ACHN (cell line): ENCODE measurements at regions not wholly inside any gene's neighbourhood (a gene's known extent, or its start where the extent isn't known, plus 50 kb on each side); places are given as distances from the start of the nearest gene placed in this dataset.

Experiments
- DNase-seq: peaks from one replicate; pipeline ENCODE4 v3.0.0-alpha.2; 2015
- in situ Hi-C: cut with HindIII; loops from 2 replicates; pipeline ENCODE4 v1.10.0; 2017; ENCODE audit warnings: low sequenced_read_pairs, low pct_ligation_motif_present, low pct_unique_long_range_greater_than_20kb

GRCh38 chr5:112640546-112640945, 97.1 kb upstream of the APC start:
- DNase-seq, result no peak
- in situ Hi-C loops, result no loop called here

GRCh38 chr5:112641515-112642110, 96.1 kb upstream of the APC start:
- no peak for DNase-seq
- in situ Hi-C loops, result no loop called here

DNA sequence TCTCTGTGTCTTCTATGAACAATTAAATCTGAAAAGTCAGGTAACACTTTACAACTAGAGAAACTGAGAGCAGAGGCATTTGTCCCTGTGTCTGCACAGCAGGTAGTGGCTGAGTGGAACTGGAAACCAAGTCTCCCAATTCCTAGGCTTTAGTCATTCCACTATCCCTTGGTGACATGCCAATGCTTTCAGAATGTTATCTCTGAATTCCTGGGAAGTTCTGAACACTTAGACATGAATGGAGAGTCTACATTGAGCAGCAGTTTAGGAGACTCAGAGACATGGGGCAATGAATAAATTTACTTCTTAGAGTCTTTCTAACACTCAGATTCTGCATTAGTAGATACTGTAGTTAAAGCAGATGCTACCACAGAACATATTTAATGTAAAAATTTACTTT, 94.8 kb upstream of the APC start:
- in situ Hi-C loops, result no loop called here
- no peak for DNase-seq

- in situ Hi-C loops, result no loop called here
- no peak for DNase-seq
These were observed 94.2 kb upstream of the APC start for GRCh38 chr5:112643339-112643971.

- no peak for DNase-seq
- in situ Hi-C loops, result no loop called here
These were observed 91.3 kb upstream of the APC start for GRCh38 chr5:112646139-112646936.

DNA sequence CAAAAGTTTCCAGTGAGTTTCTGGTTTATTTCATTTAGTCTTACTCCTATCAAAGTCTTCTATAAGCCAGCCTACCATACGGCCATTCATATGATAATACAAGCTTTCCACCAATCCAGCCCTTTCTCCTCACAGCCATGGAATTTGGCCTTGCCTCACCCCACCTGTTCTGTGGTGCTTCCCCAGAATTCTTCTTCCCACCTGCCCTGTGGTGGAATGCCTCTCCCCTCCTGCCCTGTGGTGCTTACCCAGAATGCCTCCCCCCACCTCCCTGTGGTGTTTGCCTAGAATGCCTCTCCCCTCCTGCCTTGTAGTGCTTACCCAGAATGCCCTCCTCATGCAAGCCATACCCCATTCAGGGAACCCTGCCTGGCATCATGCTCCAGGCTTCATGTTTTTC, 90.3 kb upstream of the APC start:
- no peak for DNase-seq
- in situ Hi-C loops, result no loop called here

DNA sequence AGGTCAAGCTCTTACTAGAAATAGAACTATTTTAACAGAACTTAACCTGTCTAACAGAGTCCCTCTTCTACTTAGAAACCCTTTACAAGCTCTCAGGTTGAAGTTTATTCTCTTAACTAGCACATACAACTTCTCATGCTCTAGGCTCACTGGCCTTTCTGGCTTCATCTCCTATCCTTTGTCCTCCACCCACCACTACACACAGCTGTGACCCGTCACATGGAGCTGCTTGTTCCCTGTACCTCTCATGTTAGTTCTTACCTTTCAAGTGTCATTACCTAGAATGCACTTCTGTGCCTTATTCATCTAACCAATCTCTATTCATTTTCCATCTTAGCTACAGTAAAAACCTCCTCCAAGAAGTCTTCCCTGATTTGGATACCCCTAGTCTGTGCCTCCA, 89.4 kb upstream of the APC start:
- no peak for DNase-seq
- in situ Hi-C loops, result no loop called here

DNA sequence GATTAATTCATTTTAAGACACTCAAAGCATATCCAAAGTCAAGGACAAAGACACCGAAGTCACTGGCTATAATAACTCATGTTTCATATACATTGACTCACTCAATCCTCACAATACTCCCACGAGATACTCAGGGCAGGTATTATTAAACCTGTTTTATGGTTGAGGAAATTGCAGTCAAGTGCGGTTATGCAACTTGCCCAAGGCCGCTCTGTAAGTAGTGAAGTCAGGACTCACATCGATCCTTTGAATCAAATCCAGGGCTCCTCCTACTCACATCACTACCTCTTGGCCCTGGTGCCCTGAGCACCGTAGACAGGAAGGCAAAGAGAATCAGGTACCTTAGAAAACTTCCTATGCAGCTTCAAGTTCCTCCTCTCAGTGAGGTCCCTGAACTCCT, 87.8 kb upstream of the APC start:
- in situ Hi-C loops, result no loop called here
- DNase-seq, result no peak

- in situ Hi-C loops, result no loop called here
- no peak for DNase-seq
These were observed 84.0 kb upstream of the APC start for GRCh38 chr5:112653638-112654205.

- in situ Hi-C loops, result no loop called here
- DNase-seq, result no peak
These were observed 82.2 kb upstream of the APC start for GRCh38 chr5:112655513-112655912.

DNA sequence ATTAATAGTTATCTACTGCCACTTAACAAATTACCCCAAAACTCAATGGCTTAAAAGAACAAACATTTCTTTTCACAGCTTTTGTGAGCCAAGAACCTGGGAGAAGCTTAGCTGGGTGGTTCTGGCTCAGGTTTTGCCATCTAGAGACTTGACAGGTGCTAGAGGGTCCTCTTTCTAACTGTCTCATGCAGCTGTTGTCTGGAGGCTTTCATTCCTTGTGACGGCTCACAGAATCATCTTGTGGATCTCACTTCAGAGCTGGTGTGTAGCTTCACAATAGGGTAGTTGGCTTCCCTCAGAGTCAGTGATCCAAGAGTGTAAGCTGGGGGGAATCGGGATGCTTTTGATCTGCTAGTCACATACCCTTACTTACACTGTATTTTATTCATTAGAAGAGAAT, 81.2 kb upstream of the APC start:
- in situ Hi-C loops, result no loop called here
- no peak for DNase-seq

GRCh38 chr5:112657804-112658203, 79.9 kb upstream of the APC start:
- no peak for DNase-seq
- in situ Hi-C loops, result no loop called here

- DNase-seq, result no peak
- in situ Hi-C loops, result no loop called here
These were observed 77.3 kb upstream of the APC start for GRCh38 chr5:112660359-112660758.

DNA sequence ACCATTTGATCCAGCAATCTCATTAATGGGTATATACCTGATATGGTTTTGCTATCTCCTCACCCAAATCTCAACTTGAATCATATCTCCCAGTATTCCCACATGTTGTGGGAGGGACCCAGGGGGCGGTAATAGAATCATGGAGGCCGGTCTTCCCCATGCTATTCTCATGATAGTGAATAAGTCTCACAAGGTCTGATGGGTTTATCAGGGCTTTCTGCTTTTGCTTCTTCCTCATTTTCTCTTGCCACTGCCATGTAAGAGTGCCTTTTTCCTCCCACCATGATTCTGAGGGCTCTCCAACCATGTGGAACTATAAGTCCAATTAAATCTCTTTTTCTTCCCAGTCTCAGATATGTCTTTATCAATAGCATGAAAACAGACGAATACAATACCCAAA, 74.5 kb upstream of the APC start:
- DNase-seq, result no peak
- in situ Hi-C loops, result no loop called here

DNA sequence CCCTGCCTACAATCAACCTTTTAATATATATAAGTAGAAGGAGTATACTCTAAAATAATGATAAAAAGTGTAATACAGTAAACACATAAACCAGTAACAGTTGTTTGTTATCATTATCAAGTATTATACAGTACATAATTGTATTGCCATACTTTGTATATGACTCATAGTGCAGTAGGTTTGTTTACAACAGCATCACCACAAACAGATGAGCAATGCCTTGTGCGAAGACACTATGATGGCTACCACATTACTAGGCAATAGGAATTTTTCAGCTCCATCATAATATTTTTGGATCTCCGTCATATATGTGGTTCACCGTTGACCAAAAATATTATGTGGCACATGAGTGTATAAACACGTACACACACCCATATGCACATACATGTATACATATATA, 69.7 kb upstream of the APC start:
- in situ Hi-C loops, result no loop called here
- no peak for DNase-seq

DNA sequence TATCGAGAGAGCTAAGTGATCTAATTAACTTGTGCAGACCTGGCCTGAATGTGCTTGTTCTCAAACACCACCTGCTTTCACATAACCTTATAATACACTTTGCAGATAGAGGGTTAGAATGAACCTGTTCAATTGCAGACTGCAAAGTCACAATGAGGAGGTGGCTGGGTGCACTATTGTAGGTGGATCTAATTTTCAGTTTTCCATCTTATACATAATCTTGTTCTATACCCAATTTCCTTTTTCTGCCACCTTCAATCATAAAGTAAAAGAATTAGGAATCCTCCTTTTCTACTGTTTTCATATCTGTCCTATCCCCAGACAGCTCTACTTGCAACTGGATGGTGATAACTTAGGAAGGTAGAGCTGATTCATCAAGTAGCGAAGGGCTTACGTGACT, 68.8 kb upstream of the APC start:
- in situ Hi-C loops, result no loop called here
- DNase-seq, result no peak

GRCh38 chr5:112669328-112669963, 68.2 kb upstream of the APC start:
- DNase-seq, result no peak
- in situ Hi-C loops, result no loop called here

DNA sequence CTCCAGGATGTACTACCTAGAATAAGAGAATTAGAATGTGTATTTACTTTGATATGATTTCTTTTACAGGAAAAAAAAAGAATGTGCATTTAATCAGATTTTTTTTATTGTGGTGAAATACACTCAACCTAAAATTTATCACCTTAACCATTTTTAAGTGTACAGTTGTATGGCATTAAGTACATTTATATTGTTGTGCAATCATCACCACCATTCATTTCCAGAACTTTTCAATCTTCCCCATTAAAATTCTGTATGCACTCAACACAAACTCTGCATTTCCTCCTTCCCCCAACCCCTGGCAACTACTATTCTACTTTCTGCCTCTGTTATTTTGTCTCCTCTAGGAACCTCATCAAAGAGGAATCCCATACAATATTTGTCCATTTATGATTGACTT, 66.0 kb upstream of the APC start:
- in situ Hi-C loops, result no loop called here
- DNase-seq, result no peak

- in situ Hi-C loops, result no loop called here
- DNase-seq, result no peak
These were observed 56.2 kb upstream of the APC start for GRCh38 chr5:112681481-112681908.
